ENCODE measurements at regions not wholly inside any gene's neighbourhood (a gene's known extent, or its start where the extent isn't known, plus 50 kb on each side); places are given as distances from the start of the nearest gene placed in this dataset.

- no peaks in the 10 kb centered on the region for H3K27me3 ChIP-seq (ENCODE audit: control insufficient read depth, insufficient read depth, low read length)
- no peaks in the 10 kb centered on the region for H3K36me3 ChIP-seq (ENCODE audit: control insufficient read depth, insufficient read depth, low read length)
- H3K4me3 ChIP-seq (ENCODE audit: low read depth, low read length) = no peak overlapping the region
- H3K9me3 ChIP-seq (ENCODE audit: control insufficient read depth, insufficient read depth, low read length) = no peaks in the 10 kb centered on the region
- no peak overlapping the region for H3K27ac ChIP-seq (ENCODE audit: low read depth, low read length)
- no peak overlapping the region for H3K9ac ChIP-seq (ENCODE audit: low read depth, low read length)
- 0 out of 2 replicates have a peak, but pooled peaks cover 4% of the 10 kb centered on the region for H3K4me1 ChIP-seq (ENCODE audit: control insufficient read depth, insufficient read depth, low read length)
Observed at GRCh38 chrX:38970074-38970473, 168.8 kb downstream of the MID1IP1 start.

- Histone ChIP-seq H3K27ac (ENCODE audit: low read depth, low read length) (no peak overlapping the region), H3K9me3 (ENCODE audit: control insufficient read depth, insufficient read depth, low read length) (no peaks in the 10 kb centered on the region), H3K36me3 (ENCODE audit: control insufficient read depth, insufficient read depth, low read length) (no peaks in the 10 kb centered on the region), H3K27me3 (ENCODE audit: control insufficient read depth, insufficient read depth, low read length) (no peaks in the 10 kb centered on the region), H3K9ac (ENCODE audit: low read depth, low read length) (no peak overlapping the region), H3K4me3 (ENCODE audit: low read depth, low read length) (no peak overlapping the region), H3K4me1 (ENCODE audit: control insufficient read depth, insufficient read depth, low read length) (0 out of 2 replicates have a peak, but pooled peaks cover under 1% of the 10 kb centered on the region)
Observed at GRCh38 chrX:38970845-38971244, 169.6 kb downstream of the MID1IP1 start.

GRCh38 chrX:38973322-38973721, 172.1 kb downstream of the MID1IP1 start:
- Histone ChIP-seq H3K36me3 (ENCODE audit: control insufficient read depth, insufficient read depth, low read length) (no peaks in the 10 kb centered on the region), H3K27me3 (ENCODE audit: control insufficient read depth, insufficient read depth, low read length) (no peaks in the 10 kb centered on the region), H3K4me3 (ENCODE audit: low read depth, low read length) (no peak overlapping the region), H3K4me1 (ENCODE audit: control insufficient read depth, insufficient read depth, low read length) (no peaks in the 10 kb centered on the region), H3K9ac (ENCODE audit: low read depth, low read length) (no peak overlapping the region), H3K27ac (ENCODE audit: low read depth, low read length) (no peak overlapping the region), H3K9me3 (ENCODE audit: control insufficient read depth, insufficient read depth, low read length) (no peaks in the 10 kb centered on the region)

- no peaks in the 10 kb centered on the region for H3K4me1 ChIP-seq (ENCODE audit: control insufficient read depth, insufficient read depth, low read length)
- no peak overlapping the region for H3K27ac ChIP-seq (ENCODE audit: low read depth, low read length)
- H3K4me3 ChIP-seq (ENCODE audit: low read depth, low read length) = no peak overlapping the region
- H3K9ac ChIP-seq (ENCODE audit: low read depth, low read length) = no peak overlapping the region
- H3K27me3 ChIP-seq (ENCODE audit: control insufficient read depth, insufficient read depth, low read length) = no peaks in the 10 kb centered on the region
- H3K9me3 ChIP-seq (ENCODE audit: control insufficient read depth, insufficient read depth, low read length) = no peaks in the 10 kb centered on the region
- H3K36me3 ChIP-seq (ENCODE audit: control insufficient read depth, insufficient read depth, low read length) = no peaks in the 10 kb centered on the region
Observed at GRCh38 chrX:38974542-38974941, 173.3 kb downstream of the MID1IP1 start.

- H3K27ac ChIP-seq (ENCODE audit: low read depth, low read length) = no peak overlapping the region
- H3K27me3 ChIP-seq (ENCODE audit: control insufficient read depth, insufficient read depth, low read length) = no peaks in the 10 kb centered on the region
- no peaks in the 10 kb centered on the region for H3K36me3 ChIP-seq (ENCODE audit: control insufficient read depth, insufficient read depth, low read length)
- no peak overlapping the region for H3K4me3 ChIP-seq (ENCODE audit: low read depth, low read length)
- H3K9ac ChIP-seq (ENCODE audit: low read depth, low read length) = no peak overlapping the region
- no peaks in the 10 kb centered on the region for H3K9me3 ChIP-seq (ENCODE audit: control insufficient read depth, insufficient read depth, low read length)
- H3K4me1 ChIP-seq (ENCODE audit: control insufficient read depth, insufficient read depth, low read length) = no peaks in the 10 kb centered on the region
Observed at GRCh38 chrX:38975368-38975942, 174.2 kb downstream of the MID1IP1 start.

- peaks cover 7% of the 10 kb centered on the region; the same call in 1 of the 2 replicates for H3K4me1 ChIP-seq (ENCODE audit: control insufficient read depth, insufficient read depth, low read length)
- H3K27ac ChIP-seq (ENCODE audit: low read depth, low read length) = no peak overlapping the region
- no peaks in the 10 kb centered on the region; the same call in 1 of the 2 replicates for H3K9me3 ChIP-seq (ENCODE audit: control insufficient read depth, insufficient read depth, low read length)
Observed at GRCh38 chrX:38982370-38982769, 181.1 kb downstream of the MID1IP1 start.

GRCh38 chrX:38982843-38983242, 181.6 kb downstream of the MID1IP1 start:
- H3K27ac ChIP-seq (ENCODE audit: low read depth, low read length) = no peak overlapping the region
- no peaks in the 10 kb centered on the region for H3K36me3 ChIP-seq (ENCODE audit: control insufficient read depth, insufficient read depth, low read length)

More at GRCh38 chrX:38982370-38982769, 181.1 kb downstream of the MID1IP1 start:
- Histone ChIP-seq H3K27me3 (ENCODE audit: control insufficient read depth, insufficient read depth, low read length) (no peaks in the 10 kb centered on the region), H3K9ac (ENCODE audit: low read depth, low read length) (no peak overlapping the region), H3K36me3 (ENCODE audit: control insufficient read depth, insufficient read depth, low read length) (no peaks in the 10 kb centered on the region), H3K4me3 (ENCODE audit: low read depth, low read length) (no peak overlapping the region)

GRCh38 chrX:38985375-38985774, 184.1 kb downstream of the MID1IP1 start:
- no peaks in the 10 kb centered on the region for H3K27me3 ChIP-seq (ENCODE audit: control insufficient read depth, insufficient read depth, low read length)
- H3K9me3 ChIP-seq (ENCODE audit: control insufficient read depth, insufficient read depth, low read length) = no peaks in the 10 kb centered on the region; the same call in 1 of the 2 replicates
- no peak overlapping the region for H3K4me3 ChIP-seq (ENCODE audit: low read depth, low read length)
- no peak overlapping the region for H3K9ac ChIP-seq (ENCODE audit: low read depth, low read length)
- no peak overlapping the region for H3K27ac ChIP-seq (ENCODE audit: low read depth, low read length)
- peaks cover 7% of the 10 kb centered on the region; the same call in 1 of the 2 replicates for H3K4me1 ChIP-seq (ENCODE audit: control insufficient read depth, insufficient read depth, low read length)
- no peaks in the 10 kb centered on the region for H3K36me3 ChIP-seq (ENCODE audit: control insufficient read depth, insufficient read depth, low read length)

More at GRCh38 chrX:38982843-38983242, 181.6 kb downstream of the MID1IP1 start:
- Histone ChIP-seq H3K4me3 (ENCODE audit: low read depth, low read length) (no peak overlapping the region), H3K9ac (ENCODE audit: low read depth, low read length) (no peak overlapping the region), H3K27me3 (ENCODE audit: control insufficient read depth, insufficient read depth, low read length) (no peaks in the 10 kb centered on the region), H3K9me3 (ENCODE audit: control insufficient read depth, insufficient read depth, low read length) (no peaks in the 10 kb centered on the region; the same call in 1 of the 2 replicates), H3K4me1 (ENCODE audit: control insufficient read depth, insufficient read depth, low read length) (peaks cover 7% of the 10 kb centered on the region; the same call in 1 of the 2 replicates)

GRCh38 chrX:38985945-38986344, 184.7 kb downstream of the MID1IP1 start:
- no peak overlapping the region for H3K4me3 ChIP-seq (ENCODE audit: low read depth, low read length)
- no peaks in the 10 kb centered on the region for H3K36me3 ChIP-seq (ENCODE audit: control insufficient read depth, insufficient read depth, low read length)
- no peaks in the 10 kb centered on the region for H3K27me3 ChIP-seq (ENCODE audit: control insufficient read depth, insufficient read depth, low read length)
- H3K4me1 ChIP-seq (ENCODE audit: control insufficient read depth, insufficient read depth, low read length) = peaks cover 7% of the 10 kb centered on the region; the same call in 1 of the 2 replicates
- no peak overlapping the region for H3K27ac ChIP-seq (ENCODE audit: low read depth, low read length)
- H3K9ac ChIP-seq (ENCODE audit: low read depth, low read length) = no peak overlapping the region
- H3K9me3 ChIP-seq (ENCODE audit: control insufficient read depth, insufficient read depth, low read length) = no peaks in the 10 kb centered on the region; the same call in 1 of the 2 replicates

- H3K27me3 ChIP-seq (ENCODE audit: control insufficient read depth, insufficient read depth, low read length) = no peaks in the 10 kb centered on the region
- no peak overlapping the region for H3K9ac ChIP-seq (ENCODE audit: low read depth, low read length)
- peaks cover 7% of the 10 kb centered on the region; the same call in 1 of the 2 replicates for H3K4me1 ChIP-seq (ENCODE audit: control insufficient read depth, insufficient read depth, low read length)
- H3K27ac ChIP-seq (ENCODE audit: low read depth, low read length) = no peak overlapping the region
- no peaks in the 10 kb centered on the region for H3K36me3 ChIP-seq (ENCODE audit: control insufficient read depth, insufficient read depth, low read length)
- H3K4me3 ChIP-seq (ENCODE audit: low read depth, low read length) = no peak overlapping the region
- no peaks in the 10 kb centered on the region for H3K9me3 ChIP-seq (ENCODE audit: control insufficient read depth, insufficient read depth, low read length)
Observed at GRCh38 chrX:38986586-38986985, 185.3 kb downstream of the MID1IP1 start.

- Histone ChIP-seq H3K9ac (ENCODE audit: low read depth, low read length) (no peak overlapping the region), H3K27ac (ENCODE audit: low read depth, low read length) (no peak overlapping the region), H3K36me3 (ENCODE audit: control insufficient read depth, insufficient read depth, low read length) (no peaks in the 10 kb centered on the region), H3K27me3 (ENCODE audit: control insufficient read depth, insufficient read depth, low read length) (no peaks in the 10 kb centered on the region), H3K4me3 (ENCODE audit: low read depth, low read length) (no peak overlapping the region), H3K4me1 (ENCODE audit: control insufficient read depth, insufficient read depth, low read length) (peaks cover 7% of the 10 kb centered on the region; the same call in 1 of the 2 replicates), H3K9me3 (ENCODE audit: control insufficient read depth, insufficient read depth, low read length) (no peaks in the 10 kb centered on the region)
Observed at GRCh38 chrX:38987198-38987651, 186.0 kb downstream of the MID1IP1 start.
